MM.1S (cell line): ENCODE measurements at regions not wholly inside any gene's neighbourhood (a gene's known extent, or its start where the extent isn't known, plus 50 kb on each side); places are given as distances from the start of the nearest gene placed in this dataset.

Experiments
- DNase-seq: peaks from one replicate; pipeline ENCODE4 v3.0.0-alpha.2; 2015
- H2AFZ ChIP-seq: fragments of 300-600 bp; sonication (generic); 2 replicates; pipeline ENCODE4 v1.6.0; 2016; ENCODE audit warnings: antibody characterized with exemption, low read length
- H3F3A ChIP-seq: fragments of 300-600 bp; sonication (generic); 2 replicates; pipeline ENCODE4 v1.6.1; 2016; ENCODE audit warnings: mild to moderate bottlenecking, antibody characterized with exemption, low read length, moderate library complexity, mixed read lengths; ENCODE audit not compliant: insufficient read depth
- H3K27ac ChIP-seq: fragments of 300-600 bp; sonication (generic); 2 replicates; pipeline ENCODE4 v1.5.1; 2016; ENCODE audit warnings: mild to moderate bottlenecking, low read length
- H3K27me3 ChIP-seq: fragments of 300-600 bp; sonication (generic); replicated peaks from 2 replicates; pipeline ENCODE4 v1.6.0; 2016; ENCODE audit warnings: low read length; ENCODE audit not compliant: insufficient read depth
- H3K36me3 ChIP-seq: fragments of 300-600 bp; sonication (generic); replicated peaks from 2 replicates; pipeline ENCODE4 v1.6.1; 2016; ENCODE audit warnings: mild to moderate bottlenecking, low read length, mixed read lengths; ENCODE audit not compliant: insufficient read depth
- H3K4me1 ChIP-seq: fragments of 300-600 bp; sonication (generic); 2 replicates; pipeline ENCODE4 v1.6.1; 2016; ENCODE audit warnings: low read length, mixed read lengths
- H3K4me2 ChIP-seq: fragments of 300-600 bp; sonication (generic); 2 replicates; pipeline ENCODE4 v1.6.0; 2016; ENCODE audit warnings: low read depth, low read length
- H3K4me3 ChIP-seq: fragments of 300-600 bp; sonication (generic); 2 replicates; pipeline ENCODE4 v1.5.1; 2016; ENCODE audit warnings: low read length, mixed read lengths
- H3K79me2 ChIP-seq: fragments of 300-600 bp; sonication (generic); 2 replicates; pipeline ENCODE4 v1.6.1; 2016; ENCODE audit warnings: mixed run types, low read length, mixed read lengths
- H3K9ac ChIP-seq: fragments of 300-600 bp; sonication (generic); 2 replicates; pipeline ENCODE4 v1.6.1; 2016; ENCODE audit warnings: low read length, mixed read lengths
- H3K9me2 ChIP-seq: fragments of 300-600 bp; sonication (generic); replicated peaks from 2 replicates; pipeline ENCODE4 v1.6.1; 2016; ENCODE audit warnings: mild to moderate bottlenecking, low read length, mixed read lengths; ENCODE audit not compliant: insufficient read depth
- H3K9me3 ChIP-seq: fragments of 300-600 bp; sonication (generic); replicated peaks from 2 replicates; pipeline ENCODE4 v1.6.1; 2016; ENCODE audit warnings: mild to moderate bottlenecking, low read length, mixed read lengths; ENCODE audit not compliant: insufficient read depth
- H4K20me1 ChIP-seq: fragments of 300-600 bp; sonication (generic); 2 replicates; pipeline ENCODE4 v1.6.1; 2016; ENCODE audit warnings: mild to moderate bottlenecking, low read length, moderate library complexity, mixed read lengths; ENCODE audit not compliant: insufficient read depth
- EZH2 ChIP-seq: fragments of 300-600 bp; sonication (generic); optimal IDR thresholded peaks from 2 replicates; pipeline ENCODE3; 2017; ENCODE audit warnings: low read depth, mild to moderate bottlenecking, antibody characterized with exemption, low read length, mixed read lengths
- EZH2phosphoT487 ChIP-seq: fragments of 300-600 bp; sonication (generic); IDR thresholded peaks from 2 replicates; pipeline ENCODE4 v1.6.1; 2018; ENCODE audit warnings: antibody characterized with exemption, low read length
- TF ChIP-seq, protein P1 (sequence below): fragments of 300-600 bp; sonication (generic); IDR thresholded peaks from 2 replicates; pipeline ENCODE4 v1.5.1; 2016; ENCODE audit warnings: antibody characterized with exemption, low read length, mixed read lengths

- H2AFZ ChIP-seq, result no peak overlapping the region
- H3K9ac ChIP-seq, result no peak overlapping the region
- H3K9me3 ChIP-seq, result no peaks in the 10 kb centered on the region
- H3K36me3 ChIP-seq, result no peaks in the 10 kb centered on the region
- no peak for DNase-seq
- H3K4me3 ChIP-seq, result no peak overlapping the region
- no peak overlapping the region for H3K27ac ChIP-seq
- no peaks in the 10 kb centered on the region for H4K20me1 ChIP-seq
- H3K79me2 ChIP-seq, result no peaks in the 10 kb centered on the region
- no peak overlapping the region for H3K4me2 ChIP-seq
- H3K9me2 ChIP-seq, result no peaks in the 10 kb centered on the region
- peaks cover 21% of the 10 kb centered on the region for H3K4me1 ChIP-seq
- peaks cover 9% of the 10 kb centered on the region; the same call in 1 of the 2 replicates for H3F3A ChIP-seq
- TF ChIP-seq, protein P1, sequence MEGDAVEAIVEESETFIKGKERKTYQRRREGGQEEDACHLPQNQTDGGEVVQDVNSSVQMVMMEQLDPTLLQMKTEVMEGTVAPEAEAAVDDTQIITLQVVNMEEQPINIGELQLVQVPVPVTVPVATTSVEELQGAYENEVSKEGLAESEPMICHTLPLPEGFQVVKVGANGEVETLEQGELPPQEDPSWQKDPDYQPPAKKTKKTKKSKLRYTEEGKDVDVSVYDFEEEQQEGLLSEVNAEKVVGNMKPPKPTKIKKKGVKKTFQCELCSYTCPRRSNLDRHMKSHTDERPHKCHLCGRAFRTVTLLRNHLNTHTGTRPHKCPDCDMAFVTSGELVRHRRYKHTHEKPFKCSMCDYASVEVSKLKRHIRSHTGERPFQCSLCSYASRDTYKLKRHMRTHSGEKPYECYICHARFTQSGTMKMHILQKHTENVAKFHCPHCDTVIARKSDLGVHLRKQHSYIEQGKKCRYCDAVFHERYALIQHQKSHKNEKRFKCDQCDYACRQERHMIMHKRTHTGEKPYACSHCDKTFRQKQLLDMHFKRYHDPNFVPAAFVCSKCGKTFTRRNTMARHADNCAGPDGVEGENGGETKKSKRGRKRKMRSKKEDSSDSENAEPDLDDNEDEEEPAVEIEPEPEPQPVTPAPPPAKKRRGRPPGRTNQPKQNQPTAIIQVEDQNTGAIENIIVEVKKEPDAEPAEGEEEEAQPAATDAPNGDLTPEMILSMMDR, result no peak
- TF ChIP-seq EZH2phosphoT487, result no peak
- TF ChIP-seq EZH2, result no peak
- no peaks in the 10 kb centered on the region for H3K27me3 ChIP-seq
Measured at GRCh38 chr2:150011161-150011730, 423.7 kb upstream of the MMADHC start.

GRCh38 chr2:150008901-150009300 is 421.3 kb upstream of the MMADHC start:
- H3K4me2 ChIP-seq, result peak overlapping the region; percentile 28; the same call in 1 of the 2 replicates
- DNase-seq, result no peak
- H3K9me2 ChIP-seq, result no peaks in the 10 kb centered on the region
- H3K9ac ChIP-seq, result no peak overlapping the region
- peak overlapping the region; percentile 59; the same call in 1 of the 2 replicates for H3K27ac ChIP-seq
- H4K20me1 ChIP-seq, result no peaks in the 10 kb centered on the region
- H3K36me3 ChIP-seq, result no peaks in the 10 kb centered on the region
- H2AFZ ChIP-seq, result no peak overlapping the region
- no peaks in the 10 kb centered on the region for H3K27me3 ChIP-seq
- H3K4me1 ChIP-seq, result peaks cover 21% of the 10 kb centered on the region
- peaks cover 9% of the 10 kb centered on the region; the same call in 1 of the 2 replicates for H3F3A ChIP-seq
- no peaks in the 10 kb centered on the region for H3K79me2 ChIP-seq
- H3K4me3 ChIP-seq, result no peak overlapping the region
- no peaks in the 10 kb centered on the region for H3K9me3 ChIP-seq
- TF ChIP-seq, protein P1, result no peak
- no peak for TF ChIP-seq EZH2phosphoT487
- TF ChIP-seq EZH2, result no peak

GRCh38 chr2:150007815-150008430 is 420.3 kb upstream of the MMADHC start:
- H3K4me2 ChIP-seq, result peak overlapping the region; percentile 28; the same call in 1 of the 2 replicates
- H4K20me1 ChIP-seq, result no peaks in the 10 kb centered on the region
- no peaks in the 10 kb centered on the region for H3K79me2 ChIP-seq
- H3K9ac ChIP-seq, result no peak overlapping the region
- H3K27me3 ChIP-seq, result no peaks in the 10 kb centered on the region
- H2AFZ ChIP-seq, result no peak overlapping the region
- DNase-seq, result peak; percentile 40
- H3K4me3 ChIP-seq, result no peak overlapping the region
- H3K9me2 ChIP-seq, result no peaks in the 10 kb centered on the region
- TF ChIP-seq EZH2phosphoT487, result no peak
- TF ChIP-seq, protein P1, result no peak
- no peak for TF ChIP-seq EZH2
- H3K27ac ChIP-seq, result peak overlapping the region; percentile 59
- H3F3A ChIP-seq, result peaks cover 9% of the 10 kb centered on the region; the same call in 1 of the 2 replicates
- H3K36me3 ChIP-seq, result no peaks in the 10 kb centered on the region
- H3K9me3 ChIP-seq, result no peaks in the 10 kb centered on the region
- H3K4me1 ChIP-seq, result peaks cover 21% of the 10 kb centered on the region
